ENCODE measurements at regions not wholly inside any gene's neighbourhood (a gene's known extent, or its start where the extent isn't known, plus 50 kb on each side); places are given as distances from the start of the nearest gene placed in this dataset.

GRCh38 chr13:22837980-22838647 lies 342.7 kb upstream of the SGCG start:
- TF ChIP-seq POLR2AphosphoS5 (IDR thresholded peaks at IDR 0.05; ENCODE audit: low read depth) (no peak), CTCF (conservative IDR thresholded peaks at IDR 0.05; ENCODE audit: low read depth in 2 of 2) (no peak), EZH2phosphoT487 (IDR thresholded peaks at IDR 0.05; ENCODE audit: unreplicated experiment) (no peak)

Data from GM23338 (cell line).